ENCODE measurements at regions not wholly inside any gene's neighbourhood (a gene's known extent, or its start where the extent isn't known, plus 50 kb on each side); places are given as distances from the start of the nearest gene placed in this dataset.

GRCh38 chr11:96474263-96474662, 84.5 kb downstream of the JRKL start:
- H3K27me3 ChIP-seq (ENCODE audit: insufficient read depth, low read length): no peaks in the 10 kb centered on the region
- no peak overlapping the region for H3K4me2 ChIP-seq (ENCODE audit: insufficient read depth, insufficient read length, low read length)
- TF ChIP-seq, protein P1, sequence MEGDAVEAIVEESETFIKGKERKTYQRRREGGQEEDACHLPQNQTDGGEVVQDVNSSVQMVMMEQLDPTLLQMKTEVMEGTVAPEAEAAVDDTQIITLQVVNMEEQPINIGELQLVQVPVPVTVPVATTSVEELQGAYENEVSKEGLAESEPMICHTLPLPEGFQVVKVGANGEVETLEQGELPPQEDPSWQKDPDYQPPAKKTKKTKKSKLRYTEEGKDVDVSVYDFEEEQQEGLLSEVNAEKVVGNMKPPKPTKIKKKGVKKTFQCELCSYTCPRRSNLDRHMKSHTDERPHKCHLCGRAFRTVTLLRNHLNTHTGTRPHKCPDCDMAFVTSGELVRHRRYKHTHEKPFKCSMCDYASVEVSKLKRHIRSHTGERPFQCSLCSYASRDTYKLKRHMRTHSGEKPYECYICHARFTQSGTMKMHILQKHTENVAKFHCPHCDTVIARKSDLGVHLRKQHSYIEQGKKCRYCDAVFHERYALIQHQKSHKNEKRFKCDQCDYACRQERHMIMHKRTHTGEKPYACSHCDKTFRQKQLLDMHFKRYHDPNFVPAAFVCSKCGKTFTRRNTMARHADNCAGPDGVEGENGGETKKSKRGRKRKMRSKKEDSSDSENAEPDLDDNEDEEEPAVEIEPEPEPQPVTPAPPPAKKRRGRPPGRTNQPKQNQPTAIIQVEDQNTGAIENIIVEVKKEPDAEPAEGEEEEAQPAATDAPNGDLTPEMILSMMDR (conservative IDR thresholded peaks at IDR 0.05): no peak
- Mint-ChIP-seq H3K4me3 (no peak overlapping the region), H3K9me3 (peaks cover 14 to 22% of the 10 kb centered on the region in 2 experiments), H3K27ac (no peak overlapping the region), H3K36me3 (ENCODE audit: insufficient read depth in 1 of 3, low read depth in 3 of 3) (peaks cover 0 to 6% (median 4%) of the 10 kb centered on the region in 3 experiments; a peak in 2 of 7 replicates), H3K27me3 (ENCODE audit: low read depth) (no peaks in the 10 kb centered on the region; the same call in 1 of the 2 replicates), H3K4me1 (no peaks in the 10 kb centered on the region)
- no peak overlapping the region for H3K9ac ChIP-seq (ENCODE audit: extremely low read depth, insufficient read length, low read length)
- no peak overlapping the region for H3K27ac ChIP-seq (ENCODE audit: insufficient read length, low read depth, low read length)
- no peak overlapping the region for H2BK5ac ChIP-seq (ENCODE audit: insufficient read length, low read length)
- H4K5ac ChIP-seq (ENCODE audit: insufficient read length, low read depth, low read length): no peak overlapping the region
- no peak overlapping the region for H3K23ac ChIP-seq (ENCODE audit: insufficient read length, low read depth, low read length)
- H3K23me2 ChIP-seq (ENCODE audit: insufficient read length, low read depth, low read length, poor library complexity, severe bottlenecking): no peaks in the 10 kb centered on the region
- no peak overlapping the region for H4K91ac ChIP-seq (ENCODE audit: insufficient read length, low read depth, low read length)
- H2BK20ac ChIP-seq (ENCODE audit: low read depth, low read length, poor library complexity, severe bottlenecking): no peak overlapping the region
- no peak overlapping the region for H2BK12ac ChIP-seq (ENCODE audit: insufficient read length, low read depth, low read length)
- no peak overlapping the region for H3K4ac ChIP-seq (ENCODE audit: low read depth, low read length)
- DNase-seq: no peak
- H4K20me1 ChIP-seq (ENCODE audit: control insufficient read depth, insufficient read depth, insufficient read length): no peaks in the 10 kb centered on the region
- H3K79me1 ChIP-seq (ENCODE audit: insufficient read depth, low read depth, low read length, poor library complexity, severe bottlenecking): no peaks in the 10 kb centered on the region
- H2BK120ac ChIP-seq (ENCODE audit: low read depth, low read length, poor library complexity, severe bottlenecking): no peak overlapping the region
- H2AK5ac ChIP-seq (ENCODE audit: insufficient read length, low read length): no peak overlapping the region
- no peaks in the 10 kb centered on the region; the same call in 1 of the 2 replicates for H3K4me1 ChIP-seq (ENCODE audit: insufficient read depth, low read length)
- no peak overlapping the region for H4K8ac ChIP-seq (replicated peaks; ENCODE audit: insufficient read length, low read depth, low read length)
- H2BK15ac ChIP-seq (ENCODE audit: low read depth, low read length): no peak overlapping the region
- H3T11ph ChIP-seq (ENCODE audit: low read length): no peak overlapping the region
- H2AFZ ChIP-seq (ENCODE audit: low read length): no peak overlapping the region
- no CpG with 5 or more reads among the region's 1 CpG for WGBS (ENCODE audit: extremely low coverage, insufficient read length, low lambda C conversion rate)
- H3K18ac ChIP-seq (ENCODE audit: insufficient read length, low read depth, low read length): no peak overlapping the region
- no peak overlapping the region for H3K56ac ChIP-seq (ENCODE audit: insufficient read length, low read depth, low read length)
- H3K9me3 ChIP-seq (ENCODE audit: control insufficient read depth, low read depth, low read length): no peaks in the 10 kb centered on the region
- H3K14ac ChIP-seq (ENCODE audit: insufficient read depth, low read length): no peak overlapping the region
- no peaks in the 10 kb centered on the region; the same call in 1 of the 2 replicates for H3K79me2 ChIP-seq (ENCODE audit: insufficient read depth, low read length)
